NCI-H446 (cell line): ENCODE measurements at regions not wholly inside any gene's neighbourhood (a gene's known extent, or its start where the extent isn't known, plus 50 kb on each side); places are given as distances from the start of the nearest gene placed in this dataset.
A peak's percentile ranks its signal among the peaks of the same experiment; 100 is the strongest.

ENCODE experiments used
- DNase-seq, 2 experiments: peaks; one replicate each; lab custom pipeline; 2025; lab: John Stamatoyannopoulos, UW

- no peak for DNase-seq
Observed at GRCh38 chr2:128472789-128473174, 154.1 kb upstream of the HS6ST1 start.

- DNase-seq, result peak in 1 of 2 experiments; percentile 40
Observed at GRCh38 chr2:128473175-128474035, 154.7 kb upstream of the HS6ST1 start.

GRCh38 chr2:128474036-128474955, 155.6 kb upstream of the HS6ST1 start:
- DNase-seq, result no peak

GRCh38 chr2:128474962-128475361, 156.3 kb upstream of the HS6ST1 start:
- no peak for DNase-seq

- no peak for DNase-seq
Observed at GRCh38 chr2:128475427-128476211, 157.0 kb upstream of the HS6ST1 start.

GRCh38 chr2:128477026-128477820, 158.6 kb upstream of the HS6ST1 start:
- no peak for DNase-seq

GRCh38 chr2:128477891-128478290, 159.2 kb upstream of the HS6ST1 start:
- no peak for DNase-seq

GRCh38 chr2:128485761-128486639, 167.3 kb upstream of the HS6ST1 start:
- no peak for DNase-seq

- DNase-seq, result no peak
Observed at GRCh38 chr2:128486640-128487375, 168.1 kb upstream of the HS6ST1 start.

GRCh38 chr2:128487650-128488387, 169.2 kb upstream of the HS6ST1 start:
- no peak for DNase-seq

GRCh38 chr2:128488434-128488833, 169.8 kb upstream of the HS6ST1 start:
- DNase-seq, result no peak

- no peak for DNase-seq
Observed at GRCh38 chr2:128489526-128490273, 171.0 kb upstream of the HS6ST1 start.

- no peak for DNase-seq
Observed at GRCh38 chr2:128490321-128490720, 171.7 kb upstream of the HS6ST1 start.

- no peak for DNase-seq
Observed at GRCh38 chr2:128490881-128491691, 172.4 kb upstream of the HS6ST1 start.

- DNase-seq, result no peak
Observed at GRCh38 chr2:128491692-128492244, 173.1 kb upstream of the HS6ST1 start.

GRCh38 chr2:128492966-128493811, 174.5 kb upstream of the HS6ST1 start:
- DNase-seq, result no peak
